T-helper 2 cell treated with Interferon-gamma antibody and Interleukin-4, amounts not matched to agents 100 ng/mL and 5 ng/mL, for 36 hours (primary cell): ENCODE measurements at regions not wholly inside any gene's neighbourhood (a gene's known extent, or its start where the extent isn't known, plus 50 kb on each side); places are given as distances from the start of the nearest gene placed in this dataset.
"Not testable (repeated sequence)": the region's sequence is repeated elsewhere in the genome, so short reads cannot be mapped to it uniquely, and the experiment has no call there.

Experiments used
- intact Hi-C: fragments of 100-400 bp; cut with micrococcal nuclease; formaldehyde crosslinking; loops from one replicate; pipeline ENCODE4 v1.15.1; 2023

DNA sequence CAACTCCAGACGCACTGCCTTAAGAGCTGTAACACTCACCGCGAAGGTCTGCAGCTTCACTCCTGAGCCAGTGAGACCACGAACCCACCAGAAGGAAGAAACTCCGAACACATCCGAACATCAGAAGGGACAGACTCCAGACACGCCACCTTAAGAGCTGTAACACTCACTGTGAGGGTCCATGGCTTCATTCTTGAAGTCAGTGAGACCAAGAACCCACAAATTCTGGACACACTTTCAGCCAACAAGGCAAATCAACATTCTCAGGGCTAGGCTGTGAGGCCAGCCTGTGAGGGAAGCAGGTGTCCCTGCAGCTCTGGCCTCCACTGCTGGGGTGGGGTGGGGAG, 275.3 kb downstream of the ADGRD1 start:
- intact Hi-C loops = not testable (repeated sequence)

GRCh38 chr12:131229426-131230339, 276.0 kb downstream of the ADGRD1 start:
- intact Hi-C loops = no loop called here

- intact Hi-C loops = no loop called here
These were observed 276.8 kb downstream of the ADGRD1 start for GRCh38 chr12:131230340-131231031.

GRCh38 chr12:131231032-131231980, 277.6 kb downstream of the ADGRD1 start:
- intact Hi-C loops = no loop called here

- intact Hi-C loops = no loop called here
These were observed 278.3 kb downstream of the ADGRD1 start for GRCh38 chr12:131232036-131232435.

GRCh38 chr12:131232872-131233271, 279.2 kb downstream of the ADGRD1 start:
- intact Hi-C loops = not testable (repeated sequence)

DNA sequence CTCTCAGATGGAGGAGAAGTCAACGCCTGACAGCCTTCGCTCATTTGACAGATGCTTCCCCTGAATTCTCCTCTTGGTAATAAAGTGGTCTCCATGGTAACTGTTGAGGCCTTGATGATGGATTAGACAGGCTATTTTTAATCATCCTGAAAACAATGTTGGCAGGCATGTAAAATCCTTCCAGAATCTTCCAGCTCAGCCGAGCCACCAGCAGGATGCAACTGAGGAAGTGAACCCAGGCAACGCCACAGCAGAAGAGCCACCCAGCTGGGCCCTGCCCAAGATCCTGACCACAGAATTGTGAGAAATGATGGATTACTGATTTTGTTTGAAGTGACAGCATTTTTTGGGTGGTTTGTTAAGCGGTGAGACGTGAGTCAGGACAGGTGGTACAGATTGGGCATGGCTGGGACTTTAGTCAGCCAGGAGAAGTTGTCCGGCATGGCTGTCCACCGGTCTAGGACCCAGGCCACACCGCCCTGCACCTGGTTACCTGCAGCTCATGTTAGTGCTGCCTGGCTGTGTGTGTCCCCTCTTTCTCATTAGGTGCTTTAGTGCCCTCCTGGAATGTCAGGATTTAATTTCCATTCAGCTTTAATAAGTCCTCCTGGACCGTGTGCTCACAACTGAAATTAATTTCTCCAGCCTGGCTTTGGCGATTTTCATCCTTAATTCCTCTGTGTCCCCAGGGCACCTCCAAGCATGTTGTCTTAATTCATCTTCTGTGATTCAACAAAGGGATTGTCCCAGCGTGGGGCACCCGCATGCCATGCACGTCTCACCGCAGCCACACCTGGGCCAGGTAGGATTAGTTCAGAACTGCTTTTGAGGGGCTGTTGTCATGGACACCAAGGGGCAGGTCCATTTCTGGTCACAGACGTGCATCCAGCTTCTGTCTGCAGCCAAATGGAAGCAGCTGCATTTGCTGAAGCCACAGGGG, 280.4 kb downstream of the ADGRD1 start:
- intact Hi-C loops = not testable (repeated sequence)

DNA sequence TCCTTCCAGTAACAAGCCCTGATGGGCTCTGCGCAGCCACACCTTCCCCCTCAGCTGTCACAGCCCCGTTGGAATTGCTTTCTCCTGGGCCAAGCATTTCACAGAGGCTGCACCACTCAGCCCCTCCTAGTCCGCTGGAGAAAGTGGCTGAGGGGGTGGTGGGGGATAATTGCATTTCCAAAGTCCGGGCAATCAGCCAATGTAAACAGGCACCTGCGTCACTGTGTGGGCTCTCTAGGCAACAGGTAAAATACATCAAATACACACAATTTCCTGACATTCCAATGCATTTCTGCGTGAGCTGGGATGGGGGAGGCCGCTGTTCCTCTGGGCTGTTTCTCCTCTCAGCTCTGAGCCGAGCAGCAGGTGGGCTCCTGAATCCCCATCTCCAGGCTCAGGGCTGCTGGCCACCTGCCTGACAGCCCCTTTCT, 281.1 kb downstream of the ADGRD1 start:
- intact Hi-C loops = not testable (repeated sequence)

- intact Hi-C loops = no loop called here
These were observed 282.2 kb downstream of the ADGRD1 start for GRCh38 chr12:131235871-131236271.

GRCh38 chr12:131239384-131240094, 285.8 kb downstream of the ADGRD1 start:
- intact Hi-C loops = no loop called here

DNA sequence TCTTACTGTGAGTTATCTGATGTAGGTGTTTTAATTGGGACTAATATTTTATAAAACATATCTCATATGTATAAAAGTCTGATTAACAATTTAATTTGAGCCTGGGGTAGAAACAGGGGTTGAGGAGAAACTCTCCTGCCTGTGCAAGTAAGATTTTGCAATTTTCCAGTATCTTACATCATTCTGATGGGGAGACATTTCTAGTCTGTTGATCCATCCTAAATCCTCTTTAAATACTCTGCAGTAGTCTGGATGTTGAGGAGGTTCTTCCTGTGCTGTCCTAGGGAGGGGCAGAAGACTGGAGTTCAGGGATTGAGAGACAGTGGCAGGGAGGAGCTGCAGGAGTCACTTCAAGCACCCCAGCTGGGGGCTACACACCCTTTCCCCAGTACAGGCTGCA, 287.8 kb downstream of the ADGRD1 start:
- intact Hi-C loops = no loop called here

GRCh38 chr12:131242741-131243496, 289.2 kb downstream of the ADGRD1 start:
- intact Hi-C loops = no loop called here

DNA sequence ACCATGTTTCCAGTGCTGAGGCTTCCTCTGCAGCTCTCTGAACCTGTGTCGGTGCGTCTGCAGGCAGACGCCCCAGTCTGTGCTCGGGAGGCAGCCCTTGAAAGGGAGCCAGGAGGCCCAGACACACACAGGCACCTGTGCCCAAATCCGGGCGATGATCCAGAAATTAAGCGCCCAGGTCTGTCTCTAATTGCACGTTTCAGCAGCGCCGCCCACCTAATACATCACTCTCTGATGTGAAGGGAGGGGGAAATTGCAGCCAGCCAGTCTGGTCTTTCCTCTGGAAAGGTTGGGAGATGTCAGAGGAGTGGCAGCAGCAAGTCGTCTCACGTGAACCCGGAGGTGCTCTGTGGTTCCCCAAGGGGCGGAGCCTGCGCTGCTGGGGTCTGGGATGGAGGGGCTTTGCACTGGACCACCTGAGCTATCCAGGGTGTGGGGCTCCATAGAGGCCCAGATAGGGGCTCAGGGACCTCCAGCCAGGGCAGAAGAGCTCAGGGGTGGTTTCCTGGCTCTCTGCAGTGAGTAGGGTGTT, 290.5 kb downstream of the ADGRD1 start:
- intact Hi-C loops = not testable (repeated sequence)

DNA sequence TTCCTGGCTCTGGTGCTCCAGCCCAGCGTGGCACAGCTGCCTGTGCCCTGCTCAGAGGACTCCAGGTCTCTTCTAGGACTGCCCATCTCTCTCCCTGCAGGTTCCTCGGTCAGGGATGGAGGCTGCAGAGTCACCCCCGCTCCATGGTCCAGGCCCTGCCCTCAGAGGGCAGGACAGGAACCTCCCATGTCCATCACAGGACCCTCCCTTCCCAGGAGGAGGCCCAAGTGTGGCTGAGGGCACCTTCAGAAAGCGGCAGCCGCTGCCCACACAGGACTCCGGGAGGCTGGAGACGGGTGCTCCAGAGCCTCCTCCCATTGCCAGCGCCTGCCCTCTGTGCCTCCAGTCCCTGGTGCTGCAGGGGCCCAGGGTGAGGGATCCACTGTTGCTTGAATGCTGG, 291.5 kb downstream of the ADGRD1 start:
- intact Hi-C loops = not testable (repeated sequence)

DNA sequence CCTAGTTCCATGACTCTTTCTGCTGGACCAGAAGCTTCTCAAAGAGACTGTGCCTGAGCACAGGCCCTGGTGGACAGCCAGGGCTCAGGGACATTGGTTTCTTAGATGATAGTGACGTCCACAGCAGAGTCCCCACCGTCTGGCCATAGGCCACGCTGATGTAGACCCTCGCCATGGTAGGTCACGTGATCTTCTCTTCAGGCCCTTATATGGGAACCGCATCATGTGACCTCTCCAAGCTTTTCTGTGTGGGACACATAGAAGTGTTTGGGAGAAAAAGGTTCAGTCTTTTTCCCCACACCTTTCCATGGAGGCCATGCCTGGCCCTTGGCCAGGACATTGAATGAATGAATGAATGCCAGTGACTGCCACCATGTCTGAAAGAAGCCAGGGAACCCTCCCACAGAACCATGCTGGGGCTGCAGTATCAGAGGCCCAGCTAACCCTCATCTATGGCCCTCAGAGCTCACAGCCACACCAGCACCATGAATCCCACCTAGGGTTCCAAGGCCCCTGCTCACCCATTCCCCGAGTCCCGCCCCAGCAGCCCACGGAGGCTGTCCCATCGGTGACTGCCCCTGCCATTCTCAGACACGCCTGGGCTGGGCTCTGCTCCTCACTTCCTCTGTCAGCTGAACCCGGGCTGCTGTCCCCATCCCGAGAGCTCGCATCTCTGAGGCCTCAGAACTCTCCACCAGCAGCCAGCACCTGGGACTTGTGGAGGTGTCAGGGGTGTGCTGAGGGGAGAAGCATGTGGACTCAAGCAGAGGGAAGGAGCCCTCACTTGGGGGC, 292.1 kb downstream of the ADGRD1 start:
- intact Hi-C loops = no loop called here

DNA sequence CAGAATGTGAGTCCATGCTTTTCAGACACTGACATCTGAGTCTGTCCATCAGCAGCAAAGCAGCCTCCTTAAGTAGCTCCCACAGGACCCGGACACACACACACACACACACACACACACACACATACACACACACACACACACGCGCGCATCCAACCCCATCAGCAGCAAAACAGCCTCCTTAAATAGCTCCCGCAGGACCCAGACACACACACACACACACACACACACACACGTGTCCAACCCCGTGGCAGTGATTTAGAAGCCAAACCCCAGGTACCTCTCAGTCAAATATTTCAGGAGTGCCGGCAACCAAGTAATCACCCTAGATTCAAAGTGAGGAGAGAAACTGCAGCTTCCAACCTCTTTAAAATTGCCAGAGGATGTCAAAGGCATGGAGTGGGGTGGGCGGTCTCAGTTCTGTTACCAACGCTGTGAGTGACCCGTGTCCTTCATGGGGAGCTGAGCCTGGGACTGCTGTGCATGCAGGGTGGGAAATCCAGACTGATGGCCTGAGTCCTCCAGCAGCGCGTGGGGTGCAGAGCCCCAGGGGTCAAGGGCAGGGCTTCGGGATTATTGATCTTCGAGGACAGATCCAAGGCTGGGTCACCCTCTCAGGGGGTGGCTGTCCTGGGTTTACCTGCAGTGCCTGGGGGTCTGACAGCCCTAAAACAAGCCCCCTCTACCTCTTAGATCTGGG, 293.5 kb downstream of the ADGRD1 start:
- intact Hi-C loops = not testable (repeated sequence)

DNA sequence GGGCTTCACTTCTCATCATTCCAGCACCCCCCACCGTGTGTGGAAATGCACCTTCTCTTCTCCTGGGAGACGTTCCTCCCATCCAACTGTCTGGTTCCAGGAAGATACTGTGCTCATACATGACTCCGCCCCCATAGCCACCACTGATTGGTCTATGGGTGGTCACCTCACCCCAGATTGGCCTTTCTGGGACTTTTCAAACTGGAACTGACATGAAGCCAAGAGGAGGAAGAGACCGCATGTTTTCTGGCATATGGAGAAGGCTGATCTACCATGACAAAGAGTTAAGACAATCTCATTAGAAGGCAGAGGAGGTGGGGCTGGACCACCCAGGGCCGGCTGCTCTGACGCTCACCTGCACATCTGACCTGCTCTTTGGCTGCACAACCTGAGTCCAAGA, 294.2 kb downstream of the ADGRD1 start:
- intact Hi-C loops = not testable (repeated sequence)
